ENCODE measurements at regions not wholly inside any gene's neighbourhood (a gene's known extent, or its start where the extent isn't known, plus 50 kb on each side); places are given as distances from the start of the nearest gene placed in this dataset.

- peak in 4 of 8 experiments; percentile 21 to 94 (median 75) for ATAC-seq (replicated peaks in 6 of 8)
- Histone ChIP-seq H3K27ac (no peak overlapping the region), H3K4me3 (no peak overlapping the region), H3K4me1 (replicated peaks in 1 of 2) (peaks cover 9 to 18% of the 10 kb centered on the region in 2 donors)
- 10 to 90% (median 58%) methylated on average over 1 to 8 of the region's 8 CpGs for WGBS, 10 experiments
- in situ Hi-C loops (cut with MboI; ENCODE audit: low pct_unique_long_range_greater_than_20kb in 2 of 9, low sequenced_read_pairs in 9 of 9, unreplicated experiment in 9 of 9), result no loop called here
Measured at GRCh38 chr16:66224626-66225025, 141.9 kb upstream of the CDH5 start.

DNA sequence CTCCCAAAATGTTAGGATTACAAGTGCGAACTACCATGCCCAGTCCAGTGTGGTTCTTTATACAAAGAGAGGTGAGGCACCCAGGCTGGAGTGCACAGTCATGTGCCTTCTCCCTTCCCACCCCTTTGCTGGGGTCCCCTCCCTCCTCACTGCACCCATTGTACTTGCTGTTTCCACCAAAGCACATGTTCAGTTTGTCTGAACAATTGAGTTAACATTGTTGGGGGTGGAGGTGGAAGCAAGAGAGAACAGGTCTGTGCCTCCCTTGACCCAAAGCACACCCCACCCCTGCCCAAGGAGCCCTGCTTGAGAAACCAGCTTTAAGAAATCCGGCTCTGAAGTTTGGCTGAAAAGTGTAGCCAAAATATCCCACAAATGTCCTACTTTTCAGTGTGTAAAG is 142.3 kb upstream of the CDH5 start:
- no peak overlapping the region for H3K27ac ChIP-seq
- H3K4me1 ChIP-seq (replicated peaks in 1 of 2), result peaks cover 9 to 18% of the 10 kb centered on the region in 2 donors
- WGBS, 10 experiments, result 71 to 100% (median 89%) methylated on average over 1 of the region's 2 CpGs; no CpG with 5 or more reads in 6 of the 10 experiments
- in situ Hi-C loops (cut with MboI; ENCODE audit: low pct_unique_long_range_greater_than_20kb in 2 of 9, low sequenced_read_pairs in 9 of 9, unreplicated experiment in 9 of 9), result no loop called here
- peak in 1 of 8 experiments; percentile 1 for ATAC-seq (replicated peaks in 6 of 8)
- H3K4me3 ChIP-seq, result no peak overlapping the region

DNA sequence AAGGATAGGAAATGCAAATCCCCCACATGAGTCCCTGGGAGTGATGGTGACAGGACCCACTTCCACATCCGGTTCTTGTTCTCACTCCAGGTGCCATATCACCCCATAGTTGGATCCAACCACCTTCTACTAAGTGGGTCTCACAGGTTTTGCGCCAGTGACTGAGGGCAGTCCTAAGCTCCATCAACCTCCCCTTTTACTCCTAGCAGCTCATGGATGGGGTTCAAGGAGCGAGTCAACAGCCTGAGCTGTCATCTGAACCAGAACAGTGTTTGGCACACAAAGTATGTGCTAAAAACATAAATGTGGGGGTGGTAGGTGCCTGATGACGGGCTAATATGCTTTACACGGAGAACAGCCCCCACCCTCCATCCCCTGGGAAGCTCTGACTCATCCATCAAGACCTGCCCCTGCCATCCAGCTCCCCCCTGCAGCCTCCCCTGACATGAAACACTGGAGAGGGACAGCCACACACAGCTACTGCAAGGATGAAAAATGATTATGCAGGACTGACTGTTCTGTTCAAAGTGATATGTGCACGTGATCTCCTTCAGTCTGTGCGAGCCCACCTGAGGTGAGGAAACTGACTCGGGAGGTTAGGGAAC is 143.2 kb upstream of the CDH5 start:
- ATAC-seq (replicated peaks in 6 of 8), result peak in 5 of 8 experiments; percentile 8 to 87 (median 76)
- Histone ChIP-seq H3K4me1 (replicated peaks in 1 of 2) (peaks cover 9 to 18% of the 10 kb centered on the region in 2 donors), H3K4me3 (no peak overlapping the region), H3K27ac (no peak overlapping the region)
- in situ Hi-C loops (cut with MboI; ENCODE audit: low pct_unique_long_range_greater_than_20kb in 2 of 9, low sequenced_read_pairs in 9 of 9, unreplicated experiment in 9 of 9), result no loop called here
- WGBS, 10 experiments, result 67 to 100% (median 69%) methylated on average over 1 to 4 of the region's 8 CpGs; no CpG with 5 or more reads in 6 of the 10 experiments

DNA sequence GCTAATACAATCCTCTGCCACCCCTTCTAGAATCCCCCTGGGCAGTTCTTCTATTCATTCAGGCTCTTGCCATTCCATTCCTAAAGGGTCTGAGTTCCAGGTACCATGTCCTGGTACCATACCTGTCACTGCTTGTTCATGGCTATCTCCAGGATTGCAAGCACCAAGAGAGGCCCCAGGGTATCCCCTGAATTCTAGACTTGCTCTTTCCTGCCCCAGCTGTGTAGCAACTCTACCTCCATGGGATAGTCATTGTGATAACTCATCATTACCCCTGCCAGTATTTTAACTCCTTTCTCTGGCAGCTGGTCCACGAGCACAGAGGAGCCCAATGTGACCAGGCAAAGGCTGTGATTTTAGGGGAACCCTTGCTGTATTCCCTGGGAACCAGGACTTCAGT is 143.7 kb upstream of the CDH5 start:
- Histone ChIP-seq H3K27ac (no peak overlapping the region), H3K4me1 (replicated peaks in 1 of 2) (peaks cover 9 to 18% of the 10 kb centered on the region in 2 donors), H3K4me3 (no peak overlapping the region)
- ATAC-seq (replicated peaks in 6 of 8), result no peak
- in situ Hi-C loops (cut with MboI; ENCODE audit: low pct_unique_long_range_greater_than_20kb in 2 of 9, low sequenced_read_pairs in 9 of 9, unreplicated experiment in 9 of 9), result no loop called here
- 60 to 100% (median 73%) methylated on average over 1 of the region's 1 CpG; no CpG with 5 or more reads in 6 of the 10 experiments for WGBS, 10 experiments

- Histone ChIP-seq H3K4me1 (replicated peaks in 1 of 2) (peaks cover 9 to 18% of the 10 kb centered on the region in 2 donors), H3K27ac (no peak overlapping the region), H3K4me3 (no peak overlapping the region)
- ATAC-seq (replicated peaks in 6 of 8), result peak in 1 of 8 experiments; percentile 10
- WGBS, 10 experiments, result 40 to 100% (median 84%) methylated on average over 4 to 6 of the region's 6 CpGs; no CpG with 5 or more reads in 3 of the 10 experiments
- in situ Hi-C loops (cut with MboI; ENCODE audit: low pct_unique_long_range_greater_than_20kb in 2 of 9, low sequenced_read_pairs in 9 of 9, unreplicated experiment in 9 of 9), result no loop called here
Measured at GRCh38 chr16:66220702-66221101, 145.8 kb upstream of the CDH5 start.

DNA sequence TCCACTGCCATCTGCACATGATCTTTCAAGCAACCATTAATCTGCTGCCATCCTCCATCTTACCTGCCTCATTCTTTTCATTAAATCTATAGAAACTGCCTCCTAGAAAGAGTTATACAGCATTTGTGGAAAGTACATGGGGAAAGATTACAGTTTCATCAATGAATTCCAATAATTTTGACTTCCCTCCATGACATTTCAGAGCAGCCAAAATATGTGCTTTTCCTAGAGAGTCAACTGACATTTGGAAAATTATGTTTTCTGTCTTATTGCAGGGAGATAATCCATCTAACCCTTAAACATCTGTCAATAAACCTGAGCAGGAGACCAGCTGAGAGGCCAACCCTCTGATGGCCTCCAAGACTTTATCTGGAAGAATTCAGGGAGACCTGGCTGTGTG is 147.0 kb upstream of the CDH5 start:
- no peak for ATAC-seq (replicated peaks in 6 of 8)
- Histone ChIP-seq H3K27ac (no peak overlapping the region), H3K4me3 (no peak overlapping the region), H3K4me1 (replicated peaks in 1 of 2) (peaks cover 7 to 13% of the 10 kb centered on the region in 2 donors)
- in situ Hi-C loops (cut with MboI; ENCODE audit: low pct_unique_long_range_greater_than_20kb in 2 of 9, low sequenced_read_pairs in 9 of 9, unreplicated experiment in 9 of 9), result no loop called here

GRCh38 chr16:66212428-66212827 is 154.1 kb upstream of the CDH5 start:
- ATAC-seq (replicated peaks in 6 of 8), result no peak
- 61 to 100% (median 75%) methylated on average over 1 to 6 of the region's 6 CpGs for WGBS, 10 experiments
- in situ Hi-C loops (cut with MboI; ENCODE audit: low pct_unique_long_range_greater_than_20kb in 2 of 9, low sequenced_read_pairs in 9 of 9, unreplicated experiment in 9 of 9), result no loop called here
- Histone ChIP-seq H3K4me1 (replicated peaks in 1 of 2) (no peaks in the 10 kb centered on the region), H3K4me3 (no peak overlapping the region), H3K27ac (no peak overlapping the region)

DNA sequence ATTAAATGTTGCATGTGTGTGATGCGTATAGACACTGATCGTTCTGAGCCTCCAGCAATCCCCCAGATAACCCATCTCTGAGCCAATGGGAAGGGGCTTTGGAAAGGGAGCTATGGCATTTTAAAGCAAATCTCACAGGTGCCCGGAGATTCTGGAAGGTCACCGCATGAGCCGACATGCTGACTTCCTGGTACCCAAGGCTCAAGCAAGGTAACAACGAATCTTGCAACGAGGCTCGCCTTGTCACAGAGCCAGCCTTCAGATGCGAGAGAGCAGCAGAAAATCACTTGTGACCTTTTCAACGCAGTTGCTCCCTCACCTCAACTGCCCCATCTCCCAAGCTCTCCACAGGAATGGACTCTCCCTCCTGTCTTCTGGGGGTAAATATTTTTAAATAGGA is 154.8 kb upstream of the CDH5 start:
- Histone ChIP-seq H3K27ac (no peak overlapping the region), H3K4me1 (replicated peaks in 1 of 2) (no peaks in the 10 kb centered on the region), H3K4me3 (no peak overlapping the region)
- in situ Hi-C loops (cut with MboI; ENCODE audit: low pct_unique_long_range_greater_than_20kb in 2 of 9, low sequenced_read_pairs in 9 of 9, unreplicated experiment in 9 of 9), result no loop called here
- no peak for ATAC-seq (replicated peaks in 6 of 8)
- WGBS, 10 experiments, result 64 to 100% (median 88%) methylated on average over 3 to 8 of the region's 10 CpGs; no CpG with 5 or more reads in 2 of the 10 experiments

DNA sequence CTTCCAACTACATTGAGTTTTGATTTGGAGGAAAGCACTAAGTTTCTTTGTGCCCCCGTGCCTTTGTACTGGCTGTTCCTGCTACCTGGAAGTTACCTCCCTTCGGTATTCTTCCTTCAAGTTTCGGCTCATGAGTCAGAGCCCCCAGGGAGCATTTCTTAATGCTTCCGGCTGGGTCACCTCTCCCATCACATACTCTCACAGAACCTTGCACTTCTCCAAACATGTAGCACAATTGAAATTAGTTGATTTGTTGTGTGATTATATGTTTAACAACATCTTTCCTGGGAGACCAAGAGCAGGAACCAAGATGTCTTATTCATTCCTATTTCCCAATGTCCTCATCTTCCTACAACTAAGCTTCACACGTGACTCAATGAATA is 158.6 kb upstream of the CDH5 start:
- ATAC-seq (replicated peaks in 6 of 8), result no peak
- in situ Hi-C loops (cut with MboI; ENCODE audit: low pct_unique_long_range_greater_than_20kb in 2 of 9, low sequenced_read_pairs in 9 of 9, unreplicated experiment in 9 of 9), result no loop called here
- H3K4me1 ChIP-seq (replicated peaks in 1 of 2), result peaks cover 0 to 2% of the 10 kb centered on the region in 2 donors
- H3K4me3 ChIP-seq, result no peak overlapping the region
- H3K27ac ChIP-seq, result no peak overlapping the region
- 73 to 100% (median 92%) methylated on average over 1 to 5 of the region's 5 CpGs; no CpG with 5 or more reads in 2 of the 10 experiments for WGBS, 10 experiments

GRCh38 chr16:66207139-66207882 is 159.2 kb upstream of the CDH5 start:
- Histone ChIP-seq H3K4me1 (replicated peaks in 1 of 2) (peaks cover 0 to 2% of the 10 kb centered on the region in 2 donors), H3K27ac (no peak overlapping the region), H3K4me3 (no peak overlapping the region)
- whole genome bisulfite sequencing, 10 experiments, result 70 to 100% (median 94%) methylated on average over 1 to 9 of the region's 11 CpGs; no CpG with 5 or more reads in 1 of the 10 experiments
- in situ Hi-C loops (cut with MboI; ENCODE audit: low pct_unique_long_range_greater_than_20kb in 2 of 9, low sequenced_read_pairs in 9 of 9, unreplicated experiment in 9 of 9), result no loop called here
- ATAC-seq (replicated peaks in 6 of 8), result no peak

- Histone ChIP-seq H3K4me3 (no peak overlapping the region), H3K4me1 (replicated peaks in 1 of 2) (peaks cover 0 to 2% of the 10 kb centered on the region in 2 donors), H3K27ac (no peak overlapping the region)
- WGBS, 10 experiments, result 63 to 100% (median 91%) methylated on average over 2 to 4 of the region's 4 CpGs; no CpG with 5 or more reads in 4 of the 10 experiments
- peak in 1 of 8 experiments; percentile 57 for ATAC-seq (replicated peaks in 6 of 8)
- in situ Hi-C loops (cut with MboI; ENCODE audit: low pct_unique_long_range_greater_than_20kb in 2 of 9, low sequenced_read_pairs in 9 of 9, unreplicated experiment in 9 of 9), result no loop called here
Measured at GRCh38 chr16:66206363-66206762, 160.1 kb upstream of the CDH5 start.

GRCh38 chr16:66205287-66206231 is 160.9 kb upstream of the CDH5 start:
- WGBS, 10 experiments, result 0 to 92% (median 46%) methylated on average over 1 to 8 of the region's 8 CpGs; no CpG with 5 or more reads in 1 of the 10 experiments
- H3K4me1 ChIP-seq (replicated peaks in 1 of 2), result peaks cover 0 to 2% of the 10 kb centered on the region in 2 donors
- no peak overlapping the region for H3K4me3 ChIP-seq
- in situ Hi-C loops (cut with MboI; ENCODE audit: low pct_unique_long_range_greater_than_20kb in 2 of 9, low sequenced_read_pairs in 9 of 9, unreplicated experiment in 9 of 9), result no loop called here
- peak in 3 of 8 experiments; percentile 17 to 85 (median 44) for ATAC-seq (replicated peaks in 6 of 8)
- H3K27ac ChIP-seq, result no peak overlapping the region

GRCh38 chr16:66204756-66205155 is 161.7 kb upstream of the CDH5 start:
- no peak overlapping the region for H3K4me3 ChIP-seq
- in situ Hi-C loops (cut with MboI; ENCODE audit: low pct_unique_long_range_greater_than_20kb in 2 of 9, low sequenced_read_pairs in 9 of 9, unreplicated experiment in 9 of 9), result no loop called here
- H3K4me1 ChIP-seq (replicated peaks in 1 of 2), result peaks cover 0 to 2% of the 10 kb centered on the region in 2 donors
- H3K27ac ChIP-seq, result no peak overlapping the region
- peak in 3 of 8 experiments; percentile 25 to 71 (median 39) for ATAC-seq (replicated peaks in 6 of 8)
- WGBS, 10 experiments, result 0 to 100% (median 83%) methylated on average over 1 to 3 of the region's 3 CpGs; no CpG with 5 or more reads in 1 of the 10 experiments
